IMR-90 (cell line): ENCODE measurements at regions not wholly inside any gene's neighbourhood (a gene's known extent, or its start where the extent isn't known, plus 50 kb on each side); places are given as distances from the start of the nearest gene placed in this dataset.

ENCODE experiments used
- ATAC-seq: fragments of 200-7000 bp; cut with Tn5 transposase; 2 replicates; pipeline ENCODE4 v1.9.1; 2020; ENCODE audit warnings: low read depth, mild to moderate bottlenecking, moderate library complexity
- BruUV-seq: library from RNA; stranded (reverse); fragments of 400-500 nt; replicated peaks from 2 replicates; lab custom pipeline; 2021; lab: Mats Ljungman, UMichigan
- CTCF ChIA-PET: fragments of 300-600 bp; formaldehyde crosslinking; extraction: SDS; loops from one replicate; lab custom pipeline; 2021; ENCODE audit warnings: antibody characterized with exemption; lab: Yijun Ruan, JAX
- POLR2A ChIA-PET: fragments of 300-600 bp; sonication (Branson Sonifier 250); formaldehyde crosslinking; loops from one replicate; lab custom pipeline; 2022; ENCODE audit warnings: antibody characterized with exemption; ENCODE audit not compliant: unreplicated experiment; lab: Charles Lee
- DNase-seq: peaks from one replicate; pipeline ENCODE4 v3.0.0; 2013
- H2AFZ ChIP-seq: replicated peaks from 2 replicates; pipeline ENCODE3; 2013; ENCODE audit warnings: low read length, mild to moderate bottlenecking; ENCODE audit not compliant: poor library complexity
- H2AK5ac ChIP-seq: 2 replicates; pipeline ENCODE4 v1.6.1; 2013; ENCODE audit warnings: low read depth, low read length, inconsistent platforms
- H2AK9ac ChIP-seq: replicated peaks from 2 replicates; pipeline ENCODE3; 2013; ENCODE audit warnings: mild to moderate bottlenecking, low read depth, low read length, moderate library complexity; ENCODE audit not compliant: poor library complexity
- H2BK120ac ChIP-seq: 2 replicates; pipeline ENCODE4 v1.6.1; 2013; ENCODE audit warnings: low read depth, low read length, inconsistent platforms
- H2BK15ac ChIP-seq: 3 replicates; pipeline ENCODE4 v1.6.1; 2013; ENCODE audit warnings: low read depth, low read length, inconsistent platforms
- H2BK20ac ChIP-seq: 2 replicates; pipeline ENCODE4 v1.6.1; 2013; ENCODE audit warnings: low read depth, mild to moderate bottlenecking, inconsistent platforms, low read length, moderate library complexity
- H2BK5ac ChIP-seq: 2 replicates; pipeline ENCODE4 v1.6.1; 2013; ENCODE audit warnings: mild to moderate bottlenecking, low read depth, low read length, inconsistent platforms; ENCODE audit not compliant: poor library complexity, severe bottlenecking
- H3K14ac ChIP-seq: replicated peaks from 2 replicates; pipeline ENCODE4 v1.6.1; 2013; ENCODE audit warnings: low read depth, low read length, inconsistent platforms
- H3K18ac ChIP-seq: 2 replicates; pipeline ENCODE4 v1.6.1; 2013; ENCODE audit warnings: low read depth, low read length, control low read depth
- H3K23ac ChIP-seq: 2 replicates; pipeline ENCODE4 v1.6.1; 2013; ENCODE audit warnings: low read depth, low read length, inconsistent platforms
- H3K27ac ChIP-seq: 2 replicates; pipeline ENCODE4 v1.5.1; 2013; ENCODE audit warnings: mild to moderate bottlenecking, control low read depth, low read length; ENCODE audit not compliant: insufficient read depth
- H3K27me3 ChIP-seq: 2 replicates; pipeline ENCODE4 v1.6.1; 2013; ENCODE audit warnings: low read length; ENCODE audit not compliant: control insufficient read depth, insufficient read depth
- H3K36me3 ChIP-seq: 2 replicates; pipeline ENCODE4 v1.6.1; 2013; ENCODE audit warnings: low read length, mixed read lengths; ENCODE audit not compliant: control insufficient read depth, insufficient read depth
- H3K4ac ChIP-seq: 2 replicates; pipeline ENCODE4 v1.6.1; 2013; ENCODE audit warnings: low read depth, low read length, inconsistent platforms
- H3K4me1 ChIP-seq: 2 replicates; pipeline ENCODE4 v1.6.1; 2013; ENCODE audit warnings: low read length, mixed read lengths; ENCODE audit not compliant: control insufficient read depth, insufficient read depth
- H3K4me2 ChIP-seq: 2 replicates; pipeline ENCODE4 v1.6.1; 2013; ENCODE audit warnings: low read depth, mild to moderate bottlenecking, control low read depth, low read length, moderate library complexity
- H3K4me3 ChIP-seq: 2 replicates; pipeline ENCODE4 v1.5.1; 2013; ENCODE audit warnings: low read depth, mild to moderate bottlenecking, control low read depth, low read length, moderate library complexity; ENCODE audit not compliant: insufficient read depth
- H3K56ac ChIP-seq: 2 replicates; pipeline ENCODE4 v1.6.1; 2013; ENCODE audit warnings: low read length, inconsistent platforms; ENCODE audit not compliant: insufficient read depth; ENCODE audit errors: extremely low read depth
- H3K79me1 ChIP-seq, 2 experiments: 2 replicates each; pipeline ENCODE4 v1.6.1; 2013; ENCODE audit warnings: low read length in 2 of 2, inconsistent platforms in 1 of 2, low read depth in 1 of 2
- H3K9ac ChIP-seq: 2 replicates; pipeline ENCODE4 v1.6.1; 2013; ENCODE audit warnings: low read depth, low read length, control low read depth
- H3K9me1 ChIP-seq: 2 replicates; pipeline ENCODE4 v1.6.1; 2013; ENCODE audit warnings: low read length, inconsistent platforms; ENCODE audit not compliant: insufficient read depth
- H3K9me3 ChIP-seq: 2 replicates; pipeline ENCODE4 v1.6.1; 2013; ENCODE audit warnings: low read length; ENCODE audit not compliant: control insufficient read depth, insufficient read depth
- H4K20me1 ChIP-seq: 2 replicates; pipeline ENCODE4 v1.6.1; 2013; ENCODE audit warnings: low read length, inconsistent platforms; ENCODE audit not compliant: insufficient read depth
- H4K5ac ChIP-seq: 2 replicates; pipeline ENCODE4 v1.6.1; 2013; ENCODE audit warnings: mild to moderate bottlenecking, low read depth, low read length, control low read depth
- H4K8ac ChIP-seq, 2 experiments: 2 replicates each; pipeline ENCODE4 v1.6.1; 2013; ENCODE audit warnings: low read depth in 2 of 2, low read length in 2 of 2, control low read depth in 1 of 2, inconsistent platforms in 1 of 2
- H4K91ac ChIP-seq: 2 replicates; pipeline ENCODE4 v1.6.1; 2013; ENCODE audit warnings: low read depth, low read length, inconsistent platforms; ENCODE audit not compliant: insufficient read depth
- ELK1 ChIP-seq: fragments of 150-350 bp; IDR thresholded peaks from 2 replicates; pipeline ENCODE4 v1.6.1; 2016; ENCODE audit warnings: low read depth, mild to moderate bottlenecking, low read length, moderate library complexity, borderline replicate concordance
- MAZ ChIP-seq: IDR thresholded peaks from 2 replicates; pipeline ENCODE4 v1.6.1; 2012; ENCODE audit warnings: low read depth, mild to moderate bottlenecking, low read length, improper control_type of control experiment, moderate library complexity, borderline replicate concordance
- WGBS, 2 experiments: methylation state at CpG; one replicate each; pipeline versions ENCODE4 v1.1.5 to v1.1.7; 2013; ENCODE audit warnings: missing lambda C conversion rate in 2 of 2; ENCODE audit not compliant: insufficient read length in 1 of 2; ENCODE audit errors: extremely low coverage in 2 of 2; 5-methylcytosine and 5-hydroxymethylcytosine counted together
- dilution Hi-C: fragments of 300-500 bp; cut with HindIII; formaldehyde crosslinking; loops from one replicate; pipeline ENCODE4 v1.14.3; 2018; ENCODE audit warnings: low sequenced_read_pairs; ENCODE audit not compliant: unreplicated experiment
- in situ Hi-C: fragments of 300-500 bp; cut with MboI; formaldehyde crosslinking; loops from 3 replicates; pipeline ENCODE4 v1.14.3; 2019; ENCODE audit warnings: low sequenced_read_pairs, inconsistent platforms, mixed read lengths
- intact Hi-C: fragments of 100-400 bp; cut with micrococcal nuclease; formaldehyde crosslinking; loops from 2 replicates; pipeline ENCODE4 v1.10.0; 2022

GRCh38 chr6:92274588-92274987, 1144.8 kb downstream of the EPHA7 start:
- Histone ChIP-seq H2AK9ac (no peak overlapping the region), H2BK5ac (no peak overlapping the region), H3K36me3 (no peaks in the 10 kb centered on the region), H2BK20ac (no peak overlapping the region), H3K4ac (no peak overlapping the region), H3K4me2 (no peak overlapping the region), H4K5ac (no peak overlapping the region), H4K8ac (no peak overlapping the region), H3K56ac (no peak overlapping the region), H3K9me3 (no peaks in the 10 kb centered on the region), H3K4me1 (no peaks in the 10 kb centered on the region), H3K18ac (no peak overlapping the region), H2AK5ac (no peak overlapping the region), H4K20me1 (no peaks in the 10 kb centered on the region), H3K14ac (no peak overlapping the region), H2AFZ (no peak overlapping the region), H2BK120ac (no peak overlapping the region), H3K79me1 (no peaks in the 10 kb centered on the region), H3K9ac (no peak overlapping the region), H3K4me3 (no peak overlapping the region), H2BK15ac (no peak overlapping the region), H3K27me3 (no peaks in the 10 kb centered on the region), H3K27ac (no peak overlapping the region), H4K91ac (no peak overlapping the region), H3K23ac (no peak overlapping the region), H3K9me1 (no peaks in the 10 kb centered on the region)
- TF ChIP-seq ELK1: no peak
- TF ChIP-seq MAZ: no peak
- CTCF ChIA-PET: no interaction called here
- POLR2A ChIA-PET: no interaction called here
- intact Hi-C loops (no loop called here), dilution Hi-C loops (no loop called here), in situ Hi-C loops (no loop called here)
- DNase-seq: no peak
- BruUV-seq: no TSS peak
- no peak for ATAC-seq
- WGBS, 2 experiments: no CpG with 5 or more reads among the region's 8 CpGs
